Effector memory CD4-positive, alpha-beta T cell (primary cell): ENCODE measurements at regions not wholly inside any gene's neighbourhood (a gene's known extent, or its start where the extent isn't known, plus 50 kb on each side); places are given as distances from the start of the nearest gene placed in this dataset.

ENCODE experiments used
- DNase-seq, 3 donors: peaks; one replicate each; pipeline ENCODE4 v3.0.0-alpha.2; 2020
- H3K27ac ChIP-seq: 2 replicates; pipeline ENCODE4 v1.7.0; 2013; ENCODE audit warnings: mild to moderate bottlenecking, low read length, moderate library complexity; ENCODE audit not compliant: insufficient read depth, poor library complexity, severe bottlenecking
- H3K27me3 ChIP-seq: replicated peaks from 2 replicates; pipeline ENCODE4 v1.7.0; 2013; ENCODE audit warnings: mild to moderate bottlenecking, low read length; ENCODE audit not compliant: insufficient read depth, control insufficient read depth, poor library complexity, severe bottlenecking
- H3K36me3 ChIP-seq: 2 replicates; pipeline ENCODE4 v1.7.0; 2013; ENCODE audit warnings: mild to moderate bottlenecking, low read length, moderate library complexity; ENCODE audit not compliant: control insufficient read depth, insufficient read depth
- H3K4me1 ChIP-seq: 2 replicates; pipeline ENCODE4 v1.7.0; 2013; ENCODE audit warnings: low read length, mild to moderate bottlenecking; ENCODE audit not compliant: control insufficient read depth, insufficient read depth, poor library complexity, severe bottlenecking
- H3K4me3 ChIP-seq: 2 replicates; pipeline ENCODE4 v1.7.0; 2013; ENCODE audit warnings: low read length, low read depth, mild to moderate bottlenecking; ENCODE audit not compliant: insufficient read depth, poor library complexity, severe bottlenecking
- H3K9me3 ChIP-seq: 2 replicates; pipeline ENCODE4 v1.7.0; 2013; ENCODE audit warnings: mild to moderate bottlenecking, low read length, moderate library complexity; ENCODE audit not compliant: control insufficient read depth

GRCh38 chr2:71907503-71907902 lies 240.2 kb downstream of the CYP26B1 start:
- H3K27ac ChIP-seq: no peak overlapping the region

GRCh38 chr2:71906357-71906973 lies 241.2 kb downstream of the CYP26B1 start:
- H3K4me1 ChIP-seq: no peaks in the 10 kb centered on the region
- peaks cover 3% of the 10 kb centered on the region for H3K27me3 ChIP-seq
- H3K27ac ChIP-seq: no peak overlapping the region
- H3K9me3 ChIP-seq: no peaks in the 10 kb centered on the region
- no peak overlapping the region for H3K4me3 ChIP-seq
- no peaks in the 10 kb centered on the region for H3K36me3 ChIP-seq
- DNase-seq: no peak

More at GRCh38 chr2:71907503-71907902, 240.2 kb downstream of the CYP26B1 start:
- Histone ChIP-seq H3K36me3 (no peaks in the 10 kb centered on the region), H3K4me1 (no peaks in the 10 kb centered on the region), H3K9me3 (no peaks in the 10 kb centered on the region), H3K4me3 (no peak overlapping the region), H3K27me3 (peaks cover 3% of the 10 kb centered on the region)
- no peak for DNase-seq

DNA sequence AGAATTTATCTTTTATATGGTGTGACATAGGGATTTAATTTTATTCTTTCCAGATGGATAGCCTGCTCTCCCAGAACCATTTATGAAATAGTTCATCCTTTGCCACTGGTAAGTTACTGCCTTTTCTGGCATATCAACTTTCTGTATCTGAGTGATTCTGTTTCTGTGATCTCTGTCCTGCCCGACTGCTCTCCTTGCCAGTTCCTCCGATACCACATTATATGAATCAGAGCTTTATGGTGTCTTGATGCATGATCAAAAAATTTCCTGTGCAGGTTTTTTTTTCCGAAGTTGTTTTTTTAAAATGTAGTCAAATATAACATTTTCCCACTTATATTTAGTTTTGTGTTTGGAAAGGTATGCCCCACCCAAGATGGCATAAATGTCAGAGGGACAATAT lies 242.5 kb downstream of the CYP26B1 start:
- no peak for DNase-seq
- H3K4me1 ChIP-seq: no peaks in the 10 kb centered on the region

GRCh38 chr2:71903841-71904240 lies 243.8 kb downstream of the CYP26B1 start:
- H3K4me3 ChIP-seq: no peak overlapping the region
- no peaks in the 10 kb centered on the region for H3K9me3 ChIP-seq
- no peaks in the 10 kb centered on the region for H3K36me3 ChIP-seq
- no peaks in the 10 kb centered on the region for H3K4me1 ChIP-seq
- peaks cover 3% of the 10 kb centered on the region for H3K27me3 ChIP-seq
- no peak overlapping the region for H3K27ac ChIP-seq
- DNase-seq: no peak

More for the DNA sequence above, 242.5 kb downstream of the CYP26B1 start:
- H3K27me3 ChIP-seq: peaks cover 3% of the 10 kb centered on the region
- no peaks in the 10 kb centered on the region for H3K9me3 ChIP-seq
- H3K36me3 ChIP-seq: no peaks in the 10 kb centered on the region
- no peak overlapping the region for H3K27ac ChIP-seq
- H3K4me3 ChIP-seq: no peak overlapping the region

GRCh38 chr2:71901466-71901865 lies 246.2 kb downstream of the CYP26B1 start:
- Histone ChIP-seq H3K4me1 (no peaks in the 10 kb centered on the region), H3K27ac (no peak overlapping the region), H3K36me3 (no peaks in the 10 kb centered on the region), H3K4me3 (no peak overlapping the region), H3K9me3 (no peaks in the 10 kb centered on the region), H3K27me3 (no peaks in the 10 kb centered on the region)
- no peak for DNase-seq

DNA sequence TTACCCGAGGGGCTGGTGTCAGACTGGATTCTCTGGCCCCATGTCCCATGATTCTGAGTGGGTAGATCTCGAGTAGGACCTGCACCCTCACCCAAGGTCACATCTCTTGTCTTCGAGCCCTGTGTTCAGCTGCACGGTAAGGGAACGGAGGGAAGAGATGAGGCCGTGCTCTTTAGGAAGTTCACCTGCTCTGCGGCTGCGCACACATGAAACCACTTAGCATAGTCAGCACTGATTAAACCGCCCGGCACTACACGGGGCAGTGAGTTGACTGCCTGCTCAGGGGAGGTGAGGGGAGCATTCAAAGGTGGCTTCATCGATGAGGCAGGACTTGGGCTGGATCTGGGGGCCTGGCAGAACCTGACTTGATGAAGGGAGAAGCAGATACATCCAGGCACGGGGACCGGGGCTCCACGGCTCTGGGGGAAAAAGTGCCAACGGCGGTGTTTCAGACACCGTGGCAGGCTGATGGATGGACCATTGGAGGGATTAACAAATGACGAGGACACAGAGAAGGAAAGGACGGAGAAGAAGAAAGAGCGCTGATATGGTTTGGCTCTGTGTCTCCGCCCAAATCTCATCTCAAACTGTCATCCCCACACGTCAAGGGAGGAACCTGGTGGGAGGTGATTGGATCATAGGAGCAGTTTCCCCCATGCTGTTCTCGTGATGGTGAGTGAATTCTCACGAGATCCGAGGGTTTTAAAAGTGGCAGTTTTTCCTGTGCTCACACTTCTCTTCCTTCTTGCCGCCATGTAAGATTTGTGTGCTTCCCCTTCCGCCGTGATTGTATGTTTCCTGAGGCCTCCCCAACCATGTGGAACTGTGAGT lies 248.6 kb downstream of the CYP26B1 start:
- H3K4me3 ChIP-seq: no peak overlapping the region
- H3K27me3 ChIP-seq: no peaks in the 10 kb centered on the region
- DNase-seq: no peak
- H3K4me1 ChIP-seq: no peaks in the 10 kb centered on the region
- H3K36me3 ChIP-seq: no peaks in the 10 kb centered on the region
- H3K27ac ChIP-seq: no peak overlapping the region
- H3K9me3 ChIP-seq: no peaks in the 10 kb centered on the region

- Histone ChIP-seq H3K27me3 (no peaks in the 10 kb centered on the region), H3K27ac (no peak overlapping the region), H3K4me3 (no peak overlapping the region), H3K9me3 (no peaks in the 10 kb centered on the region), H3K4me1 (no peaks in the 10 kb centered on the region), H3K36me3 (no peaks in the 10 kb centered on the region)
- DNase-seq: no peak
Measured at GRCh38 chr2:71898375-71898774, 249.3 kb downstream of the CYP26B1 start.

DNA sequence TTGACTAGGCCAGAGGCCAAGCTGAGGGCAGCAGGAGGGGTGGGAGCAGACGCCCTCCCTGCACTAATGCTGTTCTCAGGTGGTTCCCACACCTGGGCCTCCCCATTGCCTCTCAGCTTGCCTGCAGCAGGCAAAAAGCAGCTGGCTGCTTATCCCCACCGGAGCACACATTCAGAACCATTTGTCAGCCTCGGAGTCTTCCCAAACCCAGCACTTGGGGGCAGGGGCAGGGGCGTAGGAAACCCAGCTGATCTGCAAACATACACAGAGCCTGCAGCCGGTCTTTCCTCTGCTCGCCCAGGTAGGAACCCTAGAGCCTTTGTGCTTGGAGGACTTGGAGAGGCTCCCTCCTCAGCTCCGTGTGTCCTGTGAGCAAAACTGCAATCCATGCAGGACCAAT lies 249.8 kb downstream of the CYP26B1 start:
- H3K27ac ChIP-seq: no peak overlapping the region
- no peaks in the 10 kb centered on the region for H3K36me3 ChIP-seq
- no peaks in the 10 kb centered on the region for H3K4me1 ChIP-seq
- no peaks in the 10 kb centered on the region for H3K27me3 ChIP-seq
- no peak for DNase-seq
- no peaks in the 10 kb centered on the region for H3K9me3 ChIP-seq
- no peak overlapping the region for H3K4me3 ChIP-seq

- Histone ChIP-seq H3K9me3 (no peaks in the 10 kb centered on the region), H3K27ac (no peak overlapping the region), H3K27me3 (no peaks in the 10 kb centered on the region), H3K4me1 (no peaks in the 10 kb centered on the region), H3K36me3 (no peaks in the 10 kb centered on the region), H3K4me3 (no peak overlapping the region)
- DNase-seq: no peak
Measured at GRCh38 chr2:71897137-71897480, 250.6 kb downstream of the CYP26B1 start.

GRCh38 chr2:71896385-71897136 lies 251.1 kb downstream of the CYP26B1 start:
- DNase-seq: no peak
- Histone ChIP-seq H3K4me1 (no peaks in the 10 kb centered on the region), H3K9me3 (no peaks in the 10 kb centered on the region), H3K36me3 (no peaks in the 10 kb centered on the region), H3K27ac (no peak overlapping the region), H3K27me3 (no peaks in the 10 kb centered on the region), H3K4me3 (no peak overlapping the region)
